VCaP (cell line): ENCODE measurements at regions not wholly inside any gene's neighbourhood (a gene's known extent, or its start where the extent isn't known, plus 50 kb on each side); places are given as distances from the start of the nearest gene placed in this dataset.
A peak's percentile ranks its signal among the peaks of the same experiment; 100 is the strongest.

ENCODE experiments used
- H3K27ac ChIP-seq: fragments of 450-650 bp; 2 replicates; pipeline ENCODE4 v1.5.1; 2017
- TF ChIP-seq, protein P1 (sequence below): fragments of 450-650 bp; conservative IDR thresholded peaks from 2 replicates; pipeline ENCODE4 v1.5.1; 2017; ENCODE audit warnings: mild to moderate bottlenecking, moderate library complexity

DNA sequence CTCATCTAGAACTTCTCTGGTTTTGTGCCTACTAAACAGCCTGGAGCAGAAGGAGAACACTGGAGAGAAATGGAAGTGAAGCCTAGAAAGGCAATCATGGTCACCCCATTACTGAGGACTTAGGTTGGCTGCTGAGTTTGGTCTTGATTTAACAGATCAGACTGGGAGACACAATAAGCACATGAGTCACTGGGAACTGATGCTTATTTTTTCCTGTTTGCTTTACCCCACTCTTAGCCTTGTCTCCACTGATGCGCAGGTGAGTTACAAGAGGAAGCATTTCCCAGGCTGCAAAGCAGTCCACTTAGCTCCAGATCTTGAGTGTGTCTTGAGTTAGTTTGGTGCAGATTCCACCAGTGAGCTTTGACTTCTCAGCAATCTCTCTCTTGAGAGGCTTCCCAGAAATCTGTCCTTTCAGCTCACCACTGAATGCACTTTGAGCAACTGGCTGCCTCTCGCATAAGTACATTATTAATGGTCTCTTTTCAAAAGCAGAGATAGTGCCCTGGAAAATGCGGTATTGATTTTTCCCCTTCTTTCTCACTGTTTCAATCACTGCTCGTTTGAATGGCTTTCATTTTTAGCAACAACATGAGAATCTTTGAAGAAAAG lies 390.2 kb upstream of the SETBP1 start:
- TF ChIP-seq, protein P1, sequence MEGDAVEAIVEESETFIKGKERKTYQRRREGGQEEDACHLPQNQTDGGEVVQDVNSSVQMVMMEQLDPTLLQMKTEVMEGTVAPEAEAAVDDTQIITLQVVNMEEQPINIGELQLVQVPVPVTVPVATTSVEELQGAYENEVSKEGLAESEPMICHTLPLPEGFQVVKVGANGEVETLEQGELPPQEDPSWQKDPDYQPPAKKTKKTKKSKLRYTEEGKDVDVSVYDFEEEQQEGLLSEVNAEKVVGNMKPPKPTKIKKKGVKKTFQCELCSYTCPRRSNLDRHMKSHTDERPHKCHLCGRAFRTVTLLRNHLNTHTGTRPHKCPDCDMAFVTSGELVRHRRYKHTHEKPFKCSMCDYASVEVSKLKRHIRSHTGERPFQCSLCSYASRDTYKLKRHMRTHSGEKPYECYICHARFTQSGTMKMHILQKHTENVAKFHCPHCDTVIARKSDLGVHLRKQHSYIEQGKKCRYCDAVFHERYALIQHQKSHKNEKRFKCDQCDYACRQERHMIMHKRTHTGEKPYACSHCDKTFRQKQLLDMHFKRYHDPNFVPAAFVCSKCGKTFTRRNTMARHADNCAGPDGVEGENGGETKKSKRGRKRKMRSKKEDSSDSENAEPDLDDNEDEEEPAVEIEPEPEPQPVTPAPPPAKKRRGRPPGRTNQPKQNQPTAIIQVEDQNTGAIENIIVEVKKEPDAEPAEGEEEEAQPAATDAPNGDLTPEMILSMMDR, result no peak

DNA sequence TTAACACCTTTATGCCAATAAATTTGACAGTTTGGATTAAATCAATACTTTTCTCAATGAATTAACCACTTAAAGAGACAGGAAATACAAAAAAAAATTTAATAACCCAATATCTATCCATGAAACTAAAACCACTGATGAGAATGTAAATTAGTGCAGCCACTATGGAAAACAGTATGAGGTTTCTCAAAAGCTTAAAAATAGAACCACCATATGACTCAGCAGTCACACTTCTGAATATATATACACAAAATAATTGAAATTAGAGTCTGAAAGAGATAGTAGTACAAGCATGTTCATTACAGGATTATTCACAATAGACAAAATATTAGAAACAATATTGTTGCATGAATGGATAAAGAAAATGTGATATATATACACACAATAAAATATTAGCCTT lies 382.1 kb upstream of the SETBP1 start:
- no peak overlapping the region for H3K27ac ChIP-seq
- TF ChIP-seq, protein P1, result no peak

More for the DNA sequence above, 390.2 kb upstream of the SETBP1 start:
- no peak overlapping the region for H3K27ac ChIP-seq

DNA sequence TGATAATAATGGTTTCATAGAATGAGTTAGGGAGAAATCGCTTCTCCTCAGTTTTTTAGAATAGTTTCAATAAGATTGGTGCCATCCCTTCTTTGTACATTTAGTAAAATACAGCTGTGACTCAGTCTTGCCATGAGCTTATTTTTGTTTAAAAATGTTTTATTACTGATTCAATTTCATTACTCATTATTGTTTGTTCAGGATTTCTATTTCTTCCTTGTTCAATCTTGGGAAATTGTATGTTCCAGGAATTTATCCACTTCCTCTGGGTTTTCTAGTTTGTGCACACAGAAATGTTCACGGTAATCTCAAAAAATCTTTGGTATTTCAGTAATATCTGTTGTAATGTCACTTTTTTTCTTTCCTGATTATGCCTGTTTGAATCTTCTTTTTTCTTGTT lies 371.5 kb upstream of the SETBP1 start:
- no peak overlapping the region for H3K27ac ChIP-seq

GRCh38 chr18:44320619-44321460 lies 359.8 kb upstream of the SETBP1 start:
- H3K27ac ChIP-seq, result no peak overlapping the region
- TF ChIP-seq, protein P1, result no peak

More for the DNA sequence above, 371.5 kb upstream of the SETBP1 start:
- TF ChIP-seq, protein P1, result no peak

DNA sequence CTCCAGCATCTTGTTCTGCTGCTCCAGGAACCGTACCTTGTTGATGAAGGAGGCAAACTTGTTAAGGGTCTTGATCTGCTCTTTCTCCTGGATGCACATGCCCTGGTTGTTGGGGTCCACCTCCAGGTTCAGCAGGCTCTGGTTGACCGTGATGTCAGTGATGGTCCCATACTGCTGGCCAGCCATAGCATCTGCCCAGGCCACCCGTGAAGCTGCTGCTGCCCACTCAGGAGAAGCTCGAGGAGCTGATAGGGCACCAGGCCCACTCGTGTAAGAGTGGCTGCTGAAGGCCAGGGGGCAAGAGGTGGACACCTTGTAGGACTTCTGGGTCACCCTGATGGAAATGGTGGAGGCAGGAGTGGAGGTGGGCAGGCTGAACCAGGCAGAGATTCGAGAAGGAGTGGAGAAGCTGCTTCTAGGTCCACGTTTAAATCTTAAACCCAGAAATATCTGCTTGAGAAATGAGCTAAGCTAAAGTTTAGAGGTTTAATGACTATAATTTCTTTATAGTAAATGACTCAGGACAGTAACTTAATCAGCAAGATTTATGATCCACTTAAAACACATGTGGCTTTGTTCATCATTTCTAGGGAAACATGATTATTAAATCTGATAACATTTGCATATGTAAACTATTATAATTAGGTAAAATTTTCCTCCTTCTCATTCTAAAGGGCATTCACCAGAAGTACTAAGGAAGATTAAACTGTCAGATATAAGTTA lies 358.7 kb upstream of the SETBP1 start:
- H3K27ac ChIP-seq, result no peak overlapping the region; the same call in 1 of the 2 replicates
- TF ChIP-seq, protein P1, result no peak

DNA sequence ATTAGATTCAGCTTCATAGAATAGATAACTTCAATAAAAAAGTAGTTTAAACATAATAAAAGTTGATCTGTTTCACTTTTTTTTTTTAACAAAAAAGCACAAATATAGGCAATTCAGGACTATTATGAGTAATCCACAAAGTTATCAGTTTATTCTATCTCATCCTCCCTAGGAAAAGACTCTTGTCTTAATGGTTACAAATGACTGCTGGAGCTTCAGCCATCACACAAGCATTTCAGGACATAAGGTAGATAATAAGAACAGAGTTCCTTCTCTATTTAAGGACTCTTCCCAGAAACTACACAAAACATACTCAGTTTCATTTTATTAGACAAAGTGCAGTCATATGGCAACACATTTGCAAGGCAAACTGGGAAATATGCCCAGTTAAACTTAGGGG lies 357.6 kb upstream of the SETBP1 start:
- H3K27ac ChIP-seq, result peak overlapping the region; percentile 34
- TF ChIP-seq, protein P1, result no peak

GRCh38 chr18:44324361-44324760 lies 356.3 kb upstream of the SETBP1 start:
- H3K27ac ChIP-seq, result no peak overlapping the region
- TF ChIP-seq, protein P1, result no peak
